Kidney glomerular epithelial cell (primary cell): ENCODE measurements at regions not wholly inside any gene's neighbourhood (a gene's known extent, or its start where the extent isn't known, plus 50 kb on each side); places are given as distances from the start of the nearest gene placed in this dataset.

Source experiments
- DNase-seq: peaks from one replicate; lab custom pipeline; 2025; lab: John Stamatoyannopoulos, UW

- DNase-seq, result no peak
Observed at GRCh38 chr11:15539645-15540044, 424.9 kb downstream of the INSC start.

DNA sequence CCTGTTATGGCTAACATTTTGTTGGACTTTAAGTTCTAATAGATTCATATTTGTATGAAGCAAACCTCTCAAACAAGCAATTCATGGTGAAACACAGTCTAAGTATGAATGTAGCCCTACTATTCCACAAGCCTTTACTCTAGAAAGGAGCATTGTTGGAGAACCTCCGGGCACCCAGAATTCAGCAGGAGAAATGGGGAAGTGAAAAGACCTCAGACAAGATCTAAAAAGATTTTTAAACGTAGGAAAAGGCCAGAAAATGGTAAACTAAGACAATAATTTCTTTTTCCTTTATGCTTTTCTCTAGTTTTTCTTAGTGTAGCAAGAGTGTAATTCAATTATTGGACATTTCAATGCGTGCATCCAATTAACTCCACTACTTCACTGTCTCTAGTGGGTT lies 426.4 kb downstream of the INSC start:
- DNase-seq, result no peak

DNA sequence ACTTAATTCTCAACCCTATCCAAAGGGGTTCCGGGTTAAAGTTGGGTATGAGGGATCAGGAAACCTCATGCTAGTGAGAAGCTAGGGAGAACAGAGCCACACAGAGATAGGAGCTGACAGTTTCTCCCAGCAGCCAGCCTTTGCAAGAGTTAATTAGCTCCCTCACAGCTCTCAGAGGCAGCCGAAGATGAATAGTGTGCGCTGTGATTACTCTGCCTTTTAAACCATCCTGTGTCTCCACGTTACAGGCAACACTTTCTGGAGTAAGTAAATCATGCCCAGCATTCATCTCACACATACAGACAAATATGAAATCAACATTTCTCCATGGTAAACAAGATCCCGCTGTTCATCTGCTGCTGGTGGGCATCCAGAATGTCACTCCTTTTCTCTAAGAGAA lies 429.6 kb downstream of the INSC start:
- DNase-seq, result no peak

DNA sequence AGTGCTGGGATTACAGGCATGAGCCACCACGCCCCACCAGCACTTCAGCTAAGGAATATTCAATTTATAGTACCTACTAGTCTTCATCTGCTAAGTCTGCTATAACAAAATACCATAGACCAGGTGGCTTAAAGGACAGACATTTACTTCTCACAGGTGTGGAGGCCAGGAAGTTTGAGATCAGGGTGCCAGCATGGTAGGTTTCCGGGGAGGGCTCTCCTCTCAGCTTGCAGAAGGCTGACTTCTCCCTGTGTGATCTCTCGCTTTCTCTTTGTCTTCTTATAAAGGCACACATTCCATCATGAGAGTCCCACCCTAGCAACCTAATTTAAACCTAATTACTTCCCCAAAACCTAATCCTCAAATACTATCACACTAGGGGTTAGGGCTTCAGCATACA lies 433.0 kb downstream of the INSC start:
- DNase-seq, result no peak

DNA sequence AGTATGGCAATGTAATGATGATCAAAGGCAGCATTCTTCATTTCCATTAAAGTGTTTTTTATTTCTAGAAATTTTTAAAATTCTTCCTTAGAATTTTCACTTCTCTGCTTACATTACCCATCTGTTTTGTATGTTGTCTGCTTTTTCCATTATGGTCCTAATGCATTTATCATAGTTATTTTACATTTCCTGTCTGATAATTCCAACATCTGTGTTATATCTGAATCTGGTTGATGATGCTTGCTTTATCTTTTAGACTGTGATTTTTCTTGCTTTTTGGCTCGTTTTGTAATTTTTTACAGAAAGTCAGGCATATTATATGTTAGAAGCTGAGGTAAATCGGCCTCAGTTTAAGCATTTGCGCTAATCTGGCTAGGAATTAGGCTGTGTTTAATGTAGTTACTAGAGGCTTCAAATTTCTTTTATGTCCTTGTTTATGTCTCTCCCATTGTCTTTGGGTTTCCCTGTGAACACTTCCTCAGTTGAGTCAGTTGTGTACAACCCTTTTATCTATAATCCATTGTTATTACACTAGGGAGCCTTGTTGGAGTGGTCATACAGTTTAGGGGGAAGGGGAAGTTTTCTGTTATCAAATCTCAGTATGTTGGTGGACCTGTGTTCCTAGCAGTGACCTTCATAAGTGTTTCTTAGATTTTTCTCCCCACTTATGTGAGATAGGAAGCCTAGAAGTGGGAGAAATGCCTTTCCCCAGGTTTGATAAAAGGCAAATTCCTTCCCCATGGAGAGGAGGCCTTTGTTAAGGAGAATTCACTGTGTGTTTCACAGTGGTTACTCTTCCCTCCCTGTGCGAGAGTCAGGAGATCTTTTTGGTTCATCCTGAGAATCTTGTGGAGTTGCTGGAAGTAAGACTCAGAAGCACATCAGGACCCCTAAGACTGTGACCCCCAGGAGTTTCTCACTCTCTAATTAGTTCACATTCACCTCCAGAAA lies 437.5 kb downstream of the INSC start:
- no peak for DNase-seq

DNA sequence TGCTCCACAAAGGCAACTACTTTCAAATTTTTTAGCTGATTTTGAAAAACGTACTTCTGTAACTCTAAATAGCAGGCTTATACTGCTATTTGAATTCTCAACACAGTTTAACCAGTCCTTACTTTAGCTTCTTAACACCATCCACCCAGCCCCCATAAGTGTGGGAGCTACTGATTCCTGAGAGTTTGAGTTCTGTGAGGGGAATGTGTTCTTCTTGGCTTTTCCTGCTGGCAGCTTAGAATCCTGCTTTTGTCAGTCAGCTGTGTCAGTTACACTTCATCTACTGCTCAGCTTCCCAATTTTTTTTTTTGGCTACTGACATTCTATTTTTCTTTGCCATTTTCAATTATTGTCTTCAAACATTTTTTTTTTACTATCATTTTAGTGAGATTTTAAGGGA lies 440.4 kb downstream of the INSC start:
- no peak for DNase-seq

- DNase-seq, result no peak
Observed at GRCh38 chr11:15557457-15558230, 442.9 kb downstream of the INSC start.

DNA sequence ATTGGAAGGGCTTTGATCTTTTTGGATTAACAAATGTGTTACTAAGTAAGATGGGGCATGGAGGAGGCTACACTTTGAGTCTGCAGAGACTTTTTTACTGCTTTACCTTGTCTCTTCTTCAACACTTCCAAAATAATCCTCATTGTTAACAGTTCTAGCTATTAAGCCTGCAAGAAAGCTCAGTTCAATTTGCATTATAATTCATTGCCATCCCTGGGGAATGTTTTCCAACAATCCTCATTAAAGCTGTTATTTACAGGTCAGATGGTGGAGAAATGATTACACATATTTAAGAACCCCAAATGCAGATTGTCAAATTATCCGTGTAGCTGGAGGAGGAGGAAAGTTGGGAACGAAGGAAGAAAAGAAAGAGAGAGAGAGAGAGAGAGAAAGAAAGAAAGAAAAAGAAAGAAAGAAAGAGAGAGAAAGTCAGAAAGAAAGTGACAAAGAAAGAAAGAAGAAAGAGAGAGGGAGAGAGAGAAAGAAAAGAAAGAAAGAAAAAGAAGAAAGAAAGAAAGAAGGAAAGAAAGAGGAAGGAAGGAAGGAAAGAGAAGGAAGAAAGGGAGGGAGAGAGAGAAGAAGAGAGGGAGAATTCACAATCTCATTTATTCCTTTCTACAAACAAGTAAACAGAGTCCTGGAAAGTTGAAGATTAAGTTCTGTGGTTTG lies 443.9 kb downstream of the INSC start:
- DNase-seq, result no peak

DNA sequence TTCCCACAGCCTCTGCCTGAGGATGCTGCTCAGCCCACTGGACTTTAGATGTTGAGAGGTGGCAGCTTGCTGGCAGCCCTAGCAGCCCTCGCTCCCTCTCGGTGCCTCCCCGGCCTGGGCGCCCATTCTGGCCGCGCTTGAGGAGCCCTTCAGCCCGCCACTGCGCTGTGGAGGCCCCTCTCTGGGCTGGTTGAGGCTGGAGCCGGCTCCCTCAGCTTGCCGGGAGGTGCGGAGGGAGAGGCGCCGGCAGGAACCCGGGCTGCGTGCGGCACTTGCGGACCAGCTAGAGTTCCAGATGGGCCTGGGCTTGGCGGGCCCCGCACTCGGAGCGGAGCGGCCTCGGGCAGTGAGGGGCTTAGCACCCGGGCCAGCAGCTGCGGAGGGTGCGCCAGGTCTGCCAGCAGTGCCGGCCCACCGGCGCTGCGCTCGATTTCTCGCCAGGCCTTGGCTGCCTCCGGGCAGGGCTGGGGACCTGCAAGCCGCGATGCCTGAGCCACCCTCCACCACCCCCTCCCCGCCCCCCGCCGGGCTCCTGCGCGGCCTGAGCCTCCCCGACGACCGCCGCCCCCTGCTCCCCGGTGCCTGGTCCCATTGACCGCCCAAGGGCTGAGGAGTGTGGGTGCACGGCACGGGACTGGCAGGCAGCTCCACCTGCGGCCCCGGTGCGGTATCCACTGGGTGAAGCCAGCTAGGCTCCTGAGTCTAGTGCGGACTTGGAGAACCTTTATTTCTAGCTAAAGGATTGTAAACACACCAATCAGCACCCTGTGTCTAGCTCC lies 446.2 kb downstream of the INSC start:
- no peak for DNase-seq

DNA sequence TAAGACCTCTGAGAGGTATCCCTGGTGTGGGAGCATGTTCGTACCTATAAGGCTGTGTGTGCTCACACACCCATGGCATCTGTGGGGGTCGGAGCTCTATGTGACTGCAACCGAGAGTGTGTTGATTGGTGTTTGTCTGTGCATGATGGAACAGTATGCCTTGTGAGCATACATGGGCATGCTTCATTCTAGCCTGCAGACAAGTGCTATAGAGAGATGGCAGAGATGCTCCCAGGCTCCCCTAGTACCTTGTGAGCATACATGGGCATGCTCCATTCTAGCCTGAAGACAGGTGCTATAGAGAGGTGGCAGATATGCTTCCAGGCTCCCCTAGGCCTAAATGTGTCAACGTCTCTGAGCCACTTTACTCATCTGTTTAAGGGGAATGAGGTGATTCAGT lies 447.5 kb downstream of the INSC start:
- no peak for DNase-seq

- DNase-seq, result no peak
Observed at GRCh38 chr11:15563054-15563453, 448.3 kb downstream of the INSC start.

GRCh38 chr11:15565880-15566279 lies 451.2 kb downstream of the INSC start:
- no peak for DNase-seq

GRCh38 chr11:15568440-15568839 lies 453.7 kb downstream of the INSC start:
- no peak for DNase-seq

DNA sequence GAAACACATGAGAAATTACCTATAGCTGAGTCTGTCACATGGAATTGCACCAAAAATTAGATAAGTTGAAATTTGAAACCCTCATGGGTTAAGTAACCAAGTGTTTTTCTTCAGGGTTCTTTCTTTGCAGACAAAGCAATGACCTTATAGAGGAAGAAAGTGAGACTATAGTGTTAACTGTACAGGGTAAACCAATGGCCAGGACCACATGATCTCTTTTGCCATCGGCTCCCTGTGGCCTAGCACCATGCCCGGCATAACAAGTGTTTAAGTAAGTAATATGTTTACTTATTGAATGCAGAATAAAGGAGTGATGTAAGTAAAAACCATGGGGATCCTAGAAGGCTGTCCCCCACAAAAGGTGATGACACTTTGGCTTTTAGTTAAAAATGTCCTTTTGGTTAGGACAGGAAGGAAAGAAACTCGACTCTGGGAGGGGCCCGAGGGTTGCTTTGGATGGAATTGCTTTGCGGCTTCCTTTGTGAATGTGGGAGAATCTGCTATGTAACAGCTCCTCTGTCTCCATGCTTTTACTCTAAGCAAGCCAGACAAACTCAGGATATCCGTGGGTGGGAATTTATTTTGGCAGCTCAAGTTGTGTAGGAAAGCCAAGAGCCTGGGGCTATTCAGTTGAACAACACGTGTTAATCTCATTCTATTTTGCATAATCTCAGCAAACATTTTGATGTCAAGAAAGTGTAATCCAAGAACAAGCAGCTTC lies 454.7 kb downstream of the INSC start:
- no peak for DNase-seq

- DNase-seq, result no peak
Observed at GRCh38 chr11:15575409-15575808, 460.7 kb downstream of the INSC start.

DNA sequence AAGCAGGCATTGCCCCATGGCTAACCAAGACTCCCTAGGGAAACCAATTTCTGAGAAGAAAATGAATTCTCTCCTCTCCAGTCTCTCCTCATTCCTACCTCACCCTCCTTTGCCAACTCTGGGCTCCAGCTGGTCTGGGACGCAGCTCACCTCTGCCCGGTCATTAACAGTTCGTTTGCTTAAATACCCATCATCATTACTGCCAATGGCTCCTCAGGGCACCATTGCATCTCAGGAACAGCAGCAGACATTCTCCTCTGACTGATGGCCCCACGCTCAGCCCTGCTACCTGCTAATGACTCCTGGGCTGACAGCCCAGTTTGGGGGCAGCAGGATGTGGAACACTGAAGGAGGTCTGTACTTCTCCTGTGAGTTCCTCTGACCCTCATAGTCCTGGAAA lies 462.0 kb downstream of the INSC start:
- DNase-seq, result no peak

- DNase-seq, result no peak
Observed at GRCh38 chr11:15577519-15577918, 462.8 kb downstream of the INSC start.

DNA sequence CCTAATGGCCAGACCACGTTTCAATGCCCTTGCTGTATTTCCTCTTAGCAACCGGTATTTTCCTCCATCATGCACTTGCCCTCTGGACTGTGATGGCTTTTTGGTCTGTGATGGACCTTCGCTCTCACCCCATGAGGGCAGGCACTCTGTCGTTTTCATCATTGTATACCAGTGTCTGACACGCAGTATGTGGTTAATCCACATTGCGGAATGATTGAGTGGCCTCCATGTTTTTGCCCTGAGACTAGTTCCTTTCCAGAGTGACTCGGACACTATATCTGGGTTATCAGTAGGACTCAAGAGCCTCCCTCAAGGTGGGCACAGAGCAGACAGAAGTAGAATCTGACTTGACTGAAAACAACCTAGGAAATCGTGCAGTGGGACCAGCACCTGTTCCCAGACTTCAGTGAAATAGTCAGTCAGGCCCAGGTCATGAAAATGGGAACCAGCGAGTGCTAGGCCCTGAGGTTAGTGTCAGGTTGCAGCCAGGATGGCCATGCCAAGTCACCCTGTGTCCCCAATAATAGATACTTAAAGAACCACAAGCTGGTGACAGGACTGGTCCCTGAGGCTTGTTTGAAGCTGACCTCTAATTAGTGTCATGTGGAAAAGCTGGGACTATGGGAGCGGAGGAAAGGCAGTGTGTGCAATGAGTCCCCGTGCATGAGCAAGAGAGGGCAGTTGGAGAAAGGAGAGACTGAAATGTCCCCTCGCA lies 464.7 kb downstream of the INSC start:
- DNase-seq, result no peak

- DNase-seq, result no peak
Observed at GRCh38 chr11:15580056-15580774, 465.5 kb downstream of the INSC start.

DNA sequence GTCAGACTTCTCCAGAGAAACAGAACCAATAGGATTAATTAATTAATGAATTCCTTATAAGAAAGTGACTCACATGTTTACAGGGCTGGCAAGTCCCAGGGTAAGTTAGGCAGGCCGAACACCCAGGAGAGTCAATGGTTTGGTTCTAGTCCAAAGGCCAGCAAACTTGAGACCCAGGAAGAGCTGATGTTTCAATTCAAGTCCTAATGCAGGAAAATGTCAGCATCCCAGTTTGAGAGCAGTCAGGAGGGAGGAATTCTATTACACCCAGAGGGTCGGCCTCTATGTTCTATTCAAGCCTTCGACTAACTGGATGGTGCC lies 466.0 kb downstream of the INSC start:
- DNase-seq, result no peak
